Lower lobe of right lung (tissue), 2 donors: ENCODE measurements at regions not wholly inside any gene's neighbourhood (a gene's known extent, or its start where the extent isn't known, plus 50 kb on each side); places are given as distances from the start of the nearest gene placed in this dataset.

Experiments
- ATAC-seq, 2 donors: fragments of 200-7000 bp; cut with Tn5 transposase; one replicate each; pipeline ENCODE4 v1.9.1; 2020 to 2022; ENCODE audit warnings: mild to moderate bottlenecking in 2 of 2, moderate library complexity in 2 of 2
- DNase-seq: peaks from one replicate; pipeline ENCODE4 v3.0.0-alpha.2; 2020
- H3K27ac ChIP-seq: fragments of 200-600 bp; one replicate; pipeline ENCODE4 v1.8.0; 2022
- H3K27me3 ChIP-seq: fragments of 200-600 bp; one replicate; pipeline ENCODE4 v1.8.0; 2022; ENCODE audit warnings: low read depth
- H3K36me3 ChIP-seq: fragments of 200-600 bp; one replicate; pipeline ENCODE4 v1.8.0; 2022; ENCODE audit warnings: mild to moderate bottlenecking
- H3K4me1 ChIP-seq: fragments of 200-600 bp; one replicate; pipeline ENCODE4 v1.8.0; 2022
- H3K4me3 ChIP-seq: fragments of 200-600 bp; one replicate; pipeline ENCODE4 v1.8.0; 2022; ENCODE audit warnings: mild to moderate bottlenecking
- H3K9me3 ChIP-seq: fragments of 200-600 bp; one replicate; pipeline ENCODE4 v1.8.0; 2022
- CTCF ChIP-seq: fragments of 200-600 bp; IDR thresholded peaks from one replicate; pipeline ENCODE4 v1.8.0; 2022; ENCODE audit warnings: antibody characterized with exemption, mild to moderate bottlenecking
- intact Hi-C: fragments of 100-400 bp; cut with DNase I; formaldehyde crosslinking; loops from one replicate; pipeline ENCODE4 v1.11.0; 2022
- donor health status: DM: no; HTN: yes; CAD: no; lungs with severe emphysema.

GRCh38 chr4:179447308-179447707 lies 2005.1 kb upstream of the AGA start:
- H3K9me3 ChIP-seq, result no peaks in the 10 kb centered on the region
- H3K4me1 ChIP-seq, result no peaks in the 10 kb centered on the region
- H3K27me3 ChIP-seq, result no peaks in the 10 kb centered on the region
- TF ChIP-seq CTCF, result no peak
- no peak for ATAC-seq
- no peak overlapping the region for H3K27ac ChIP-seq
- DNase-seq, result no peak
- no peak overlapping the region for H3K4me3 ChIP-seq
- H3K36me3 ChIP-seq, result no peaks in the 10 kb centered on the region
- intact Hi-C loops, result no loop called here

GRCh38 chr4:179465131-179465797 lies 2023.0 kb upstream of the AGA start:
- Histone ChIP-seq H3K4me1 (no peaks in the 10 kb centered on the region), H3K36me3 (no peaks in the 10 kb centered on the region), H3K27me3 (no peaks in the 10 kb centered on the region), H3K27ac (no peak overlapping the region), H3K9me3 (no peaks in the 10 kb centered on the region), H3K4me3 (no peak overlapping the region)
- no peak for ATAC-seq
- no peak for TF ChIP-seq CTCF
- DNase-seq, result no peak
- intact Hi-C loops, result no loop called here

DNA sequence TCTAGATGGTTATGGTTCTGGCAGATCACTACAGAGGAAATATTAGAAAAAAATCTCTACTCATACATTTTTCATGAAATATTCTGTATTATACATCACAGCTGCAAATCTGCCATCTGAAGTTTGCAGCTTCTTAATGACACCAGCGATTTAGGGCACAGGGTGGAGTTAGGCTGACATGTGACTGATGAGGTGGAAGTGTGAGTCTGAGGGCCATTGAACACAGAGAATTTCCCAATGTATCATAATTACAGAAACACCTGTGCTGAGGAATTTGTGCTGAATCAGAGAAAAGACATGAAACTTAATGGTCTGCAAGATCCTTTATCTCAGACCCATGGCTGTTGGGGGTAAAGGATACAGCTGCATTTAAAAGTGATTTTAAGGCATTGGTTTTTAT lies 2025.6 kb upstream of the AGA start:
- ATAC-seq, result no peak
- intact Hi-C loops, result no loop called here
- Histone ChIP-seq H3K36me3 (no peaks in the 10 kb centered on the region), H3K27me3 (no peaks in the 10 kb centered on the region), H3K4me3 (no peak overlapping the region), H3K4me1 (no peaks in the 10 kb centered on the region), H3K9me3 (no peaks in the 10 kb centered on the region), H3K27ac (no peak overlapping the region)
- DNase-seq, result no peak
- no peak for TF ChIP-seq CTCF

DNA sequence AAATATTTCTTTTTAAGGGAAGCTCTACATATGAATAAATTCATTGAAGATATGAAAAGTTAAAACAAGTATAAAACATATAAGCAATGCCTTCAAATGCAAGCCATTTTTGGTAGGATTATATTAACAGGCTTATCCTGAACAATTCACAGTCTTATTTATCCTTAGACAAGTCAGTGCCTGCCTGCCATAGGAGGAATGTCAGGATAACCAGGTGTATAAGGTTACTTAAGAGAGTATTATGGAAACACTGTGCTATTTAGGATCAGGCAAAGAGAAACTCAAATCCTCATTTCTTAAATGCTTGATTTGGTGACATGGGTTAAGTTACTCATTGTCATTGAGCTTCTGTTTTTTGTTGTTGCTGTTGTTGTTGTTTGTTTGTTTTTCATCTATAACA lies 2029.9 kb upstream of the AGA start:
- intact Hi-C loops, result no loop called here
- TF ChIP-seq CTCF, result no peak
- no peaks in the 10 kb centered on the region for H3K4me1 ChIP-seq
- no peaks in the 10 kb centered on the region for H3K36me3 ChIP-seq
- no peaks in the 10 kb centered on the region for H3K27me3 ChIP-seq
- H3K4me3 ChIP-seq, result no peak overlapping the region
- H3K9me3 ChIP-seq, result peaks cover under 1% of the 10 kb centered on the region
- ATAC-seq, result no peak
- no peak overlapping the region for H3K27ac ChIP-seq
- DNase-seq, result no peak

DNA sequence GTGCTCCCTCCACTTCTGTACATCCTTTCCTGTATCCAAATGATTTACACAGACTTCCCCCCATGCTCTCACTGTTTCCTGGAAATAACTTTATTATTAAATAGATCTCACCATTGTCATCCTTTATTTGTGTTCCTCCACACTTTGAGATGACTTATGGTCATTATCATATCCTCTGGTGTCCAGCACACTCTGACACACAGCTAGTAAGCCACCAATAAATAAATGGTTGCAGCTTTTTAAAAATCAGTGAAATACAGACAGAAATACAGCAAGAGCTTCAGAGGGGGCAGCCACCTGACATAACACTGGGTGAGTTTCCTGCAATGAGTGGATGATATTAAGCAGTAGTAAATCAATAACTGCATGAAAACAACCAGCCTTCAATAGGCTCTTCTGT lies 2036.4 kb upstream of the AGA start:
- no peak overlapping the region for H3K27ac ChIP-seq
- TF ChIP-seq CTCF, result no peak
- H3K36me3 ChIP-seq, result no peaks in the 10 kb centered on the region
- H3K4me1 ChIP-seq, result no peaks in the 10 kb centered on the region
- H3K9me3 ChIP-seq, result peaks cover 5% of the 10 kb centered on the region
- intact Hi-C loops, result no loop called here
- H3K4me3 ChIP-seq, result no peak overlapping the region
- no peaks in the 10 kb centered on the region for H3K27me3 ChIP-seq
- ATAC-seq (no peak), DNase-seq (no peak)
